Retinal pigment epithelial cell (primary cell): ENCODE measurements at regions not wholly inside any gene's neighbourhood (a gene's known extent, or its start where the extent isn't known, plus 50 kb on each side); places are given as distances from the start of the nearest gene placed in this dataset.

Source experiments
- DNase-seq: peaks from one replicate; pipeline ENCODE4 v3.0.0-alpha.2; 2010; ENCODE audit warnings: low read depth
- H3K4me3 ChIP-seq: 2 replicates; pipeline ENCODE4 v1.5.1; 2011; ENCODE audit warnings: mild to moderate bottlenecking, low read length, control low read depth, moderate library complexity
- CTCF ChIP-seq: conservative IDR thresholded peaks from 2 replicates; pipeline ENCODE4 v1.5.1; 2011; ENCODE audit warnings: low read depth, low read length, control low read depth, inconsistent platforms

GRCh38 chr3:127091376-127091775, 101.6 kb upstream of the PRR23E start:
- DNase-seq, result no peak
- no peak for TF ChIP-seq CTCF
- no peak overlapping the region for H3K4me3 ChIP-seq

GRCh38 chr3:127092368-127092767, 100.6 kb upstream of the PRR23E start:
- TF ChIP-seq CTCF, result no peak

GRCh38 chr3:127092776-127093175, 100.2 kb upstream of the PRR23E start:
- no peak for DNase-seq

More at GRCh38 chr3:127092368-127092767, 100.6 kb upstream of the PRR23E start:
- no peak overlapping the region for H3K4me3 ChIP-seq
- DNase-seq, result no peak

GRCh38 chr3:127093312-127093711, 99.6 kb upstream of the PRR23E start:
- no peak overlapping the region for H3K4me3 ChIP-seq
- no peak for TF ChIP-seq CTCF
- no peak for DNase-seq

More at GRCh38 chr3:127092776-127093175, 100.2 kb upstream of the PRR23E start:
- TF ChIP-seq CTCF, result no peak
- H3K4me3 ChIP-seq, result no peak overlapping the region

- no peak for DNase-seq
- H3K4me3 ChIP-seq, result no peak overlapping the region
- TF ChIP-seq CTCF, result no peak
Observed at GRCh38 chr3:127095774-127096173, 97.2 kb upstream of the PRR23E start.

- no peak for TF ChIP-seq CTCF
- no peak overlapping the region for H3K4me3 ChIP-seq
- DNase-seq, result no peak
Observed at GRCh38 chr3:127096256-127097071, 96.5 kb upstream of the PRR23E start.

- no peak for TF ChIP-seq CTCF
- no peak overlapping the region for H3K4me3 ChIP-seq
- DNase-seq, result no peak
Observed at GRCh38 chr3:127097072-127097405, 95.9 kb upstream of the PRR23E start.
